ENCODE measurements at regions not wholly inside any gene's neighbourhood (a gene's known extent, or its start where the extent isn't known, plus 50 kb on each side); places are given as distances from the start of the nearest gene placed in this dataset.

DNA sequence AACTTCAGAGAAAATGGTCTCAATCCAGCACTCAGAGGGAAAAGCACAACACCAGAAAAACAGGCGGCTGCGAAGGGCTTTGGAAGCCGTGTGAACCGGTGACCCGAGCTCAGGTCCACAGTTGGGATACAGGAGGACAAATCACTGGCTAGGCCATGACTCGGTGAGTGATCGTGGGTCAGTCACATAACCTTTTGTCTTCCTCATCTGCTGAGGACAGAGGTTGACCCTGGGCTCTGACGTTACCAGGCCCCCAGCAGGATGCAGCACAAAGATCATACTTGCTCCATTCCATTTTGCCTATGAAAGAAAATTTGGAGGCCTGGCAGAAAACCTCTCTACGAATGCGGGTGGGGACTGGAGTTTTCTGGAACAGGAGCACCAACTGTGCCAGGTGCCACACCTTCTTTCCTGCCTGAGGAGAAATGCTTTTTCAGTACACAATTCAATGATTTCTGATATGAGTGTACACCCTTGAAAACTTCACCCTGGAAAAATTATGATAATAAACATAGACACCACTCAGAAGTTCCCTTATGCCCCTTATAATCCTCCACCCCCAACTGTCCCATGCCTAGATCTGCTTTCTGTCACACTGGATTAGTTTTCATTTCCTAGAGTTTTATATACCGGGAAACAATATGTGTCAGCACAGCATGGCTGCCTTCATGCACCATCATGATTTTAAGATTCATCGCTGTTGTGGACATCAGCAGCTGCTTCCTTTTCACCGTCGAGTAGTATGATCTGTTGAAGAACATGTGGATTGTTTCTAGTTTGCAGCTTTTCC lies 85.3 kb upstream of the RALGAPA2 start:
- H3K9me3 ChIP-seq = no peaks in the 10 kb centered on the region
- H3K27ac ChIP-seq = no peak overlapping the region
- H3K27me3 ChIP-seq = no peaks in the 10 kb centered on the region
- H3K4me3 ChIP-seq = no peak overlapping the region
- no peaks in the 10 kb centered on the region for H3K36me3 ChIP-seq
- intact Hi-C loops (cut with DNase I; ENCODE audit: low total_unique reads) = no loop called here
- no peak for TF ChIP-seq CTCF (IDR thresholded peaks at IDR 0.05)
- TF ChIP-seq POLR2A (IDR thresholded peaks at IDR 0.05) = no peak
- no peaks in the 10 kb centered on the region for H3K4me1 ChIP-seq
- DNase-seq = no peak

GRCh38 chr20:20796766-20797440 lies 84.5 kb upstream of the RALGAPA2 start:
- intact Hi-C loops (cut with DNase I; ENCODE audit: low total_unique reads) = no loop called here
- no peaks in the 10 kb centered on the region for H3K9me3 ChIP-seq
- TF ChIP-seq POLR2A (IDR thresholded peaks at IDR 0.05) (no peak), CTCF (IDR thresholded peaks at IDR 0.05) (no peak)
- no peaks in the 10 kb centered on the region for H3K4me1 ChIP-seq
- DNase-seq = no peak
- no peak overlapping the region for H3K4me3 ChIP-seq
- H3K27ac ChIP-seq = no peak overlapping the region
- no peaks in the 10 kb centered on the region for H3K36me3 ChIP-seq
- H3K27me3 ChIP-seq = no peaks in the 10 kb centered on the region

DNA sequence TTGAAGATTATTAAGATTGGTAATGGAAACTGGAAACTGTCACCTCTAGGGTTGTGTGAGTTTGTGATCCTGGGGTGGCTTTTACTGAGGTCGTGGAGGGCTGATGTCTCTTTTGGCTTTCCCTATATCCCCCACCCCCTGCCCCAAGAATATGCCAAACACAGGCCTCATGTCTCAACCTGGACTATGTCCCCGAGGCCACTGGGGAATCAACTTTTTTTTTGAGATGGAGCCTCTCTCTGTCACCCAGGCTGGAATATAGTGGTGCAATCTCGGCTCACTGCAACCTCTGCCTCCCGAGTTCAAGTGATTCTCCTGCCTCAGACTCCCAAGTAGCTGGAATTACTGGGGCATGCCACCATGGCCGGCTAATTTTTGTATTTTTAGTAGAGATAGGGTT lies 83.3 kb upstream of the RALGAPA2 start:
- H3K27ac ChIP-seq = no peak overlapping the region
- H3K4me3 ChIP-seq = no peak overlapping the region
- intact Hi-C loops (cut with DNase I; ENCODE audit: low total_unique reads) = no loop called here
- no peaks in the 10 kb centered on the region for H3K36me3 ChIP-seq
- H3K4me1 ChIP-seq = no peaks in the 10 kb centered on the region
- H3K9me3 ChIP-seq = no peaks in the 10 kb centered on the region
- H3K27me3 ChIP-seq = no peaks in the 10 kb centered on the region
- DNase-seq = no peak
- no peak for TF ChIP-seq CTCF (IDR thresholded peaks at IDR 0.05)
- no peak for TF ChIP-seq POLR2A (IDR thresholded peaks at IDR 0.05)

DNA sequence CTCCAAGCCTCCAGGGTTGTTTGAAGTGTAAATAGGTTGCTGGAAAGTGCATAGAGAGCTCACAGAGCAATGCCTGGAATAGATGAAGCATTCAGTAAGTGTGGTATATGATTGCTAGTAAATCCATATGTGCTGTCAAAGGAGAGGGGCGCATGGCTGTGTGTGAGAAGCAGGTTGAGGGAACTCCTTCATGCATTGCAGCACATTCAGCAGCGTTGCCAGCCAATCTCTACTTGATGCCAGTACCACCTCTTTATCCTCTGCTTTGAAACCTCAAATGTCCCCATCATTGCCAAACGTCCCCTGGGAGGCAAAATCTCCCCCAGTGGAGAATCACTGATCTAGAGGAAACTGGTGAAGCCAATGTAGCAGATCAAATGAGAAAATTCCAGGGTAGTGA lies 82.7 kb upstream of the RALGAPA2 start:
- DNase-seq = no peak
- no peak overlapping the region for H3K27ac ChIP-seq
- no peaks in the 10 kb centered on the region for H3K27me3 ChIP-seq
- no peaks in the 10 kb centered on the region for H3K9me3 ChIP-seq
- H3K4me3 ChIP-seq = no peak overlapping the region
- TF ChIP-seq CTCF (IDR thresholded peaks at IDR 0.05) (no peak), POLR2A (IDR thresholded peaks at IDR 0.05) (no peak)
- no peaks in the 10 kb centered on the region for H3K4me1 ChIP-seq
- H3K36me3 ChIP-seq = no peaks in the 10 kb centered on the region
- intact Hi-C loops (cut with DNase I; ENCODE audit: low total_unique reads) = no loop called here

DNA sequence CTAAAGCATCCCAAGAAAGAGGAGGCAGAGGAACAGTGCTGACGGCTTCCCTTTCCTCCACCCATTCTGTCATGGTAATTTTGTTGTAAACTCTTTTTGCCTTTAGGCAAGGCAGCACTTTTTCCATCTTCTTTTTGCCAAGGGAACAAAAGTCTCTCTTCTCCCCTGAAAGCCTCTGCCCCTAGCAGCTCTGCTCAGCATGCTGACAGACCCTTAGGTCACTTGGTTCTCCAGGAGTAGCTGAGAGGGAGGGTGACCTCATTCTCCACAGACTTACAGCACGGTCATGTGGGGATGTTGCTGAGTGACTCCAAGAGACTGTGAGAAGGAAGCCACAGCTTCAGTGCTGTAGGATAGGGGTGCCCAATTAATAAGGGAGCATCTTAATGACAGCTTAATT lies 81.1 kb upstream of the RALGAPA2 start:
- no peaks in the 10 kb centered on the region for H3K4me1 ChIP-seq
- no peaks in the 10 kb centered on the region for H3K36me3 ChIP-seq
- no peaks in the 10 kb centered on the region for H3K9me3 ChIP-seq
- H3K27me3 ChIP-seq = no peaks in the 10 kb centered on the region
- DNase-seq = no peak
- intact Hi-C loops (cut with DNase I; ENCODE audit: low total_unique reads) = no loop called here
- no peak for TF ChIP-seq POLR2A (IDR thresholded peaks at IDR 0.05)
- no peak overlapping the region for H3K27ac ChIP-seq
- no peak overlapping the region for H3K4me3 ChIP-seq
